B cell (primary cell): ENCODE measurements at regions not wholly inside any gene's neighbourhood (a gene's known extent, or its start where the extent isn't known, plus 50 kb on each side); places are given as distances from the start of the nearest gene placed in this dataset. TPM values are rescaled to one million over a fixed set of nuclear protein-coding genes. Genes with fewer than 3 reads are reported as not detected.

ENCODE experiments used
- ATAC-seq: fragments of 200-7000 bp; cut with Tn5 transposase; one replicate; pipeline ENCODE4 v1.10.0; 2021; ENCODE audit warnings: low read depth, mild to moderate bottlenecking, moderate number of reproducible peaks, moderate library complexity
- CTCF ChIA-PET: fragments of 350-600 bp; sonication (Branson Sonifier 250); formaldehyde crosslinking; loops from one replicate; lab custom pipeline; 2021; ENCODE audit warnings: antibody characterized with exemption, inconsistent platforms; lab: Charles Lee
- POLR2A ChIA-PET: fragments of 350-600 bp; sonication (Branson Sonifier 250); formaldehyde crosslinking; loops from one replicate; lab custom pipeline; 2021; ENCODE audit warnings: antibody characterized with exemption; lab: Charles Lee
- DNase-seq: peaks from one replicate; pipeline ENCODE4 v3.0.0; 2013
- H2AFZ ChIP-seq: 2 replicates; pipeline ENCODE4 v1.6.1; 2012; ENCODE audit warnings: mild to moderate bottlenecking, low read depth, low read length; ENCODE audit not compliant: insufficient read depth, poor library complexity, severe bottlenecking
- H3K27ac ChIP-seq, 2 donors: 1 replicate in 1 of 2; 2 replicates in 1 of 2; pipeline ENCODE4 v1.5.1; 2012 to 2013; ENCODE audit warnings: low read length in 2 of 2, mild to moderate bottlenecking in 2 of 2, moderate library complexity in 1 of 2
- H3K27me3 ChIP-seq, 4 experiments: fragments of 200-600 bp in 1 of 4; sonication (generic) in 1 of 4; replicated peaks in 1 of 4; 1 replicate in 2 of 4; 2 replicates in 2 of 4; pipeline versions ENCODE4 v1.6.1 to v1.7.0; 2013 to 2016; ENCODE audit warnings: low read length in 3 of 4, mild to moderate bottlenecking in 2 of 4, mixed read lengths in 1 of 4, moderate library complexity in 1 of 4; ENCODE audit not compliant: insufficient read depth in 4 of 4, control insufficient read depth in 3 of 4; ENCODE audit errors: control extremely low read depth in 1 of 4
- H3K36me3 ChIP-seq, 2 experiments: replicated peaks in 1 of 2; 1 replicate in 1 of 2; 2 replicates in 1 of 2; pipeline versions ENCODE4 v1.6.1 to v1.7.1; 2013; ENCODE audit warnings: low read length in 1 of 2; ENCODE audit not compliant: insufficient read depth in 2 of 2, control insufficient read depth in 1 of 2; ENCODE audit errors: control extremely low read depth in 1 of 2, extremely low read depth in 1 of 2
- H3K4me1 ChIP-seq, 2 donors: fragments of 200-600 bp in 1 of 2; sonication (generic) in 1 of 2; 1 replicate in 1 of 2; 2 replicates in 1 of 2; pipeline versions ENCODE4 v1.5.1 to v1.6.1; 2013 to 2017; ENCODE audit warnings: low read length in 2 of 2; ENCODE audit not compliant: control insufficient read depth in 2 of 2, insufficient read depth in 2 of 2
- H3K4me2 ChIP-seq: replicated peaks from 2 replicates; pipeline ENCODE3; 2012; ENCODE audit warnings: mild to moderate bottlenecking, low read depth, low read length; ENCODE audit not compliant: poor library complexity, severe bottlenecking
- H3K4me3 ChIP-seq, 5 experiments: fragments of 200-600 bp in 1 of 5; sonication (generic) in 1 of 5; 1 replicate in 3 of 5; 2 replicates in 2 of 5; pipeline versions ENCODE4 v1.5.1 to v1.7.0; 2011 to 2016; ENCODE audit warnings: low read length in 4 of 5, mild to moderate bottlenecking in 4 of 5, low read depth in 2 of 5, control low read depth in 1 of 5, moderate library complexity in 1 of 5; ENCODE audit not compliant: insufficient read depth in 1 of 5; ENCODE audit errors: control extremely low read depth in 1 of 5, extremely low read depth in 1 of 5
- H3K79me2 ChIP-seq: fragments of 200-600 bp; sonication (generic); one replicate; pipeline ENCODE4 v1.6.0; 2016; ENCODE audit warnings: low read length; ENCODE audit not compliant: control insufficient read depth, insufficient read depth
- H3K9ac ChIP-seq: fragments of 200-600 bp; sonication (generic); 2 replicates; pipeline ENCODE4 v1.6.1; 2017; ENCODE audit warnings: mild to moderate bottlenecking, low read length, moderate library complexity
- H3K9me3 ChIP-seq, 3 donors: one replicate each; pipeline versions ENCODE4 v1.6.1 to v1.7.1; 2013; ENCODE audit warnings: low read length in 2 of 3; ENCODE audit not compliant: control insufficient read depth in 2 of 3, insufficient read depth in 1 of 3; ENCODE audit errors: control extremely low read depth in 1 of 3
- H4K20me1 ChIP-seq: 2 replicates; pipeline ENCODE4 v1.6.0; 2012; ENCODE audit warnings: mild to moderate bottlenecking, low read length; ENCODE audit not compliant: insufficient read depth, control insufficient read depth, poor library complexity, severe bottlenecking
- H3K27ac Mint-ChIP-seq: one replicate; pipeline ENCODE4 v1.8.0; 2021; ENCODE audit warnings: mixed read lengths
- H3K27me3 Mint-ChIP-seq: one replicate; pipeline ENCODE4 v1.8.0; 2021; ENCODE audit warnings: mixed read lengths
- H3K4me1 Mint-ChIP-seq: one replicate; pipeline ENCODE4 v1.8.0; 2021; ENCODE audit warnings: mixed read lengths
- H3K4me3 Mint-ChIP-seq: one replicate; pipeline ENCODE4 v1.8.0; 2021; ENCODE audit warnings: mixed read lengths
- H3K9me3 Mint-ChIP-seq: one replicate; pipeline ENCODE4 v1.8.0; 2022; ENCODE audit warnings: mixed read lengths; ENCODE audit not compliant: insufficient read depth
- EZH2 ChIP-seq: IDR thresholded peaks from 2 replicates; pipeline ENCODE4 v1.6.1; 2012; ENCODE audit warnings: borderline replicate concordance, low read depth, mild to moderate bottlenecking, moderate library complexity, low read length; ENCODE audit not compliant: insufficient read depth, poor library complexity, severe bottlenecking
- WGBS: methylation state at CpG from one replicate; pipeline ENCODE4 v1.1.5; 2013; ENCODE audit warnings: missing lambda C conversion rate; ENCODE audit not compliant: insufficient coverage; 5-methylcytosine and 5-hydroxymethylcytosine counted together
- intact Hi-C: fragments of 100-400 bp; cut with micrococcal nuclease; formaldehyde crosslinking; loops from one replicate; pipeline ENCODE4 v1.10.0; 2022
- small RNA-seq: library from RNA; depleted of rRNA; stranded (forward); fragments of <200 nt; gene quantifications from one replicate; pipeline ENCODE3, GENCODE V24; 2012; ENCODE audit warnings: low replicate concordance, low read depth; ENCODE audit not compliant: insufficient read length
- TF ChIP-seq, protein P1 (sequence below): fragments of 200-600 bp; IDR thresholded peaks from one replicate; pipeline ENCODE4 v1.8.0; 2022; ENCODE audit warnings: antibody characterized with exemption, mild to moderate bottlenecking

DNA sequence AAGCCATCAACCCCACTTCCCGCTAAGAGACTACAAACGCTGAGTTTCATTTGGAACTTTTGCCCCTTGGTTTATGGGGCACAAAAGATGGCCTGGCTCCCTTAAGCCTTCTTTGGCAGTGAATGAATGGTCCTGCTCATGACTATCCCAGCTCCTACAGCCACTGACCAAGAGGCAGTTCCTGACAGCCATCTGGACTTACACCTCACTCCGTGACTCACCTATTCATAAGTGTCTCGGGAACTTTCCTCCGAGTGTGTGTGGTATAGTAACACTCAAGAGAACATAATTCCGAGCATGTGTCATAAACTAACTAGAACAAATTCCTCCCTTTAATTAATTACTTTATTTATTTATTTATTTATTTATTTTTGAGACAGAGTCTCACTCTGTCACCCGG lies 51.9 kb upstream of the NUDT4 start:
- WGBS, result 100% methylated on average over 2 of the region's 7 CpGs
- no peaks in the 10 kb centered on the region for H3K9me3 Mint-ChIP-seq
- Histone ChIP-seq H3K36me3 (no peaks in the 10 kb centered on the region), H3K4me1 (no peaks in the 10 kb centered on the region), H2AFZ (no peak overlapping the region), H3K4me3 (no peak overlapping the region), H3K79me2 (no peaks in the 10 kb centered on the region), H3K4me2 (no peak overlapping the region), H3K9ac (no peak overlapping the region), H3K27me3 (no peaks in the 10 kb centered on the region), H3K9me3 (no peaks in the 10 kb centered on the region), H3K27ac (no peak overlapping the region), H4K20me1 (no peaks in the 10 kb centered on the region)
- H3K27me3 Mint-ChIP-seq, result no peaks in the 10 kb centered on the region
- ATAC-seq (no peak), DNase-seq (no peak)
- ChIA-PET POLR2A (no interaction called here), CTCF (no interaction called here)
- H3K4me1 Mint-ChIP-seq, result no peaks in the 10 kb centered on the region
- intact Hi-C loops, result no loop called here
- H3K27ac Mint-ChIP-seq, result no peak overlapping the region
- no peak overlapping the region for H3K4me3 Mint-ChIP-seq
- TF ChIP-seq, protein P1, sequence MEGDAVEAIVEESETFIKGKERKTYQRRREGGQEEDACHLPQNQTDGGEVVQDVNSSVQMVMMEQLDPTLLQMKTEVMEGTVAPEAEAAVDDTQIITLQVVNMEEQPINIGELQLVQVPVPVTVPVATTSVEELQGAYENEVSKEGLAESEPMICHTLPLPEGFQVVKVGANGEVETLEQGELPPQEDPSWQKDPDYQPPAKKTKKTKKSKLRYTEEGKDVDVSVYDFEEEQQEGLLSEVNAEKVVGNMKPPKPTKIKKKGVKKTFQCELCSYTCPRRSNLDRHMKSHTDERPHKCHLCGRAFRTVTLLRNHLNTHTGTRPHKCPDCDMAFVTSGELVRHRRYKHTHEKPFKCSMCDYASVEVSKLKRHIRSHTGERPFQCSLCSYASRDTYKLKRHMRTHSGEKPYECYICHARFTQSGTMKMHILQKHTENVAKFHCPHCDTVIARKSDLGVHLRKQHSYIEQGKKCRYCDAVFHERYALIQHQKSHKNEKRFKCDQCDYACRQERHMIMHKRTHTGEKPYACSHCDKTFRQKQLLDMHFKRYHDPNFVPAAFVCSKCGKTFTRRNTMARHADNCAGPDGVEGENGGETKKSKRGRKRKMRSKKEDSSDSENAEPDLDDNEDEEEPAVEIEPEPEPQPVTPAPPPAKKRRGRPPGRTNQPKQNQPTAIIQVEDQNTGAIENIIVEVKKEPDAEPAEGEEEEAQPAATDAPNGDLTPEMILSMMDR, result no peak
- no peak for TF ChIP-seq EZH2

Small RNAs in the stretch of these regions (small RNA-seq; reads per million reads assigned to genes)
- gene RF00019 (not detected), gene RF00284 (not detected), gene RPL41P5 (not detected)
